HepG2 (cell line): ENCODE measurements at regions not wholly inside any gene's neighbourhood (a gene's known extent, or its start where the extent isn't known, plus 50 kb on each side); places are given as distances from the start of the nearest gene placed in this dataset.

ENCODE experiments used
- ATAC-seq: fragments of 200-7000 bp; cut with Tn5 transposase; 3 replicates; pipeline ENCODE4 v1.9.1; 2020; ENCODE audit warnings: mild to moderate bottlenecking, moderate library complexity
- BruUV-seq: library from RNA; stranded (reverse); fragments of 400-500 nt; replicated peaks from 2 replicates; lab custom pipeline; 2021; lab: Mats Ljungman, UMichigan
- CTCF ChIA-PET: fragments of 300-600 bp; formaldehyde crosslinking; extraction: SDS; loops from one replicate; lab custom pipeline; 2021; ENCODE audit warnings: low total read pairs, inconsistent platforms, low intra/inter-chr PET ratio; lab: Yijun Ruan, JAX
- POLR2A ChIA-PET: fragments of 350-600 bp; sonication (Branson Sonifier 250); formaldehyde crosslinking; loops from one replicate; lab custom pipeline; 2020; ENCODE audit warnings: antibody characterized with exemption, inconsistent platforms; lab: Yijun Ruan, JAX
- DNase-seq: peaks from one replicate; pipeline ENCODE4 v3.0.0-alpha.2; 2015; ENCODE audit warnings: low spot score
- FAIRE-seq: peaks from 3 replicates; lab custom pipeline; 2011; peaks lifted over from hg19 to GRCh38; lab: Jason Lieb, UNC
- H2AFZ ChIP-seq: one replicate; pipeline ENCODE4 v1.6.1; 2011; ENCODE audit warnings: low read length, inconsistent platforms
- H3K27ac ChIP-seq: fragments of 300-600 bp; 3 replicates; pipeline ENCODE4 v1.8.0; 2011; ENCODE audit warnings: mixed run types, mild to moderate bottlenecking, mixed read lengths, low read length, inconsistent platforms; ENCODE audit not compliant: insufficient read depth; ENCODE audit errors: extremely low read length
- H3K27me3 ChIP-seq, 2 experiments: fragments of 200-600 bp in 1 of 2; 2 replicates in 1 of 2; 3 replicates in 1 of 2; pipeline versions ENCODE4 v1.6.0 to v1.8.0; 2011; ENCODE audit warnings: low read length in 2 of 2, mild to moderate bottlenecking in 2 of 2, moderate library complexity in 2 of 2, inconsistent platforms in 1 of 2; ENCODE audit not compliant: insufficient read depth in 2 of 2, control insufficient read depth in 1 of 2
- H3K36me3 ChIP-seq, 2 experiments: fragments of 200-600 bp in 1 of 2; replicated peaks in 1 of 2; 2 replicates in 1 of 2; 3 replicates in 1 of 2; pipeline versions ENCODE4 v1.5.1 to v1.8.0; 2011; ENCODE audit warnings: low read length in 2 of 2, inconsistent platforms in 1 of 2; ENCODE audit not compliant: insufficient read depth in 2 of 2, control insufficient read depth in 1 of 2
- H3K4me1 ChIP-seq: 2 replicates; pipeline ENCODE4 v1.5.1; 2012; ENCODE audit warnings: low read length, inconsistent platforms; ENCODE audit not compliant: insufficient read depth
- H3K4me2 ChIP-seq: 2 replicates; pipeline ENCODE4 v1.6.0; 2011; ENCODE audit warnings: low read depth, low read length, inconsistent platforms
- H3K4me3 ChIP-seq, 3 experiments: fragments of 200-600 bp in 1 of 3; sonication (generic), shearing (Covaris generic) in 1 of 3; replicated peaks in 1 of 3; 2 replicates each; pipeline ENCODE4 v1.5.1; 2011 to 2016; ENCODE audit warnings: low read length in 3 of 3, inconsistent platforms in 2 of 3, low read depth in 2 of 3, mild to moderate bottlenecking in 2 of 3, control low read depth in 1 of 3, mixed read lengths in 1 of 3; ENCODE audit not compliant: insufficient read depth in 1 of 3
- H3K79me2 ChIP-seq: one replicate; pipeline ENCODE4 v1.6.1; 2011; ENCODE audit warnings: low read length, inconsistent platforms; ENCODE audit not compliant: insufficient read depth
- H3K9ac ChIP-seq: 2 replicates; pipeline ENCODE4 v1.6.0; 2011; ENCODE audit warnings: mild to moderate bottlenecking, low read depth, low read length, inconsistent platforms; ENCODE audit not compliant: insufficient read depth
- H3K9me3 ChIP-seq: 2 replicates; pipeline ENCODE4 v1.5.1; 2012; ENCODE audit warnings: mild to moderate bottlenecking, low read length
- H4K20me1 ChIP-seq: 2 replicates; pipeline ENCODE4 v1.6.0; 2011; ENCODE audit warnings: inconsistent platforms, mild to moderate bottlenecking, low read length, moderate library complexity; ENCODE audit not compliant: insufficient read depth
- MAFK ChIP-seq, 2 experiments: IDR thresholded peaks in 1 of 2; conservative IDR thresholded peaks in 1 of 2; 2 replicates each; pipeline ENCODE4 v1.6.1; 2011; ENCODE audit warnings: improper control_type of control experiment in 2 of 2, low read length in 2 of 2
- ZNF841 ChIP-seq: sonication (generic); formaldehyde crosslinking; IDR thresholded peaks from 2 replicates; pipeline ENCODE4 v1.8.1; 2023; ENCODE audit warnings: missing genetic modification reagents, borderline replicate concordance
- WGBS: methylation state at CpG from one replicate; pipeline ENCODE4 v1.1.6; 2017; ENCODE audit warnings: low lambda C conversion rate; 5-methylcytosine and 5-hydroxymethylcytosine counted together
- in situ Hi-C: cut with HindIII; loops from 2 replicates; pipeline ENCODE4 v1.10.0; 2017; ENCODE audit warnings: low pct_unique_long_range_greater_than_20kb; ENCODE audit not compliant: extremely low pct_ligation_motif_present
- intact Hi-C: fragments of 100-400 bp; cut with micrococcal nuclease; formaldehyde crosslinking; loops from one replicate; pipeline ENCODE4 v1.10.0; 2022; ENCODE audit not compliant: unreplicated experiment
- TF ChIP-seq, protein P1 (sequence below): sonication (generic); formaldehyde crosslinking; IDR thresholded peaks from 2 replicates; pipeline ENCODE4 v1.5.1; 2020; ENCODE audit warnings: mild to moderate bottlenecking, missing genetic modification reagents, moderate library complexity

DNA sequence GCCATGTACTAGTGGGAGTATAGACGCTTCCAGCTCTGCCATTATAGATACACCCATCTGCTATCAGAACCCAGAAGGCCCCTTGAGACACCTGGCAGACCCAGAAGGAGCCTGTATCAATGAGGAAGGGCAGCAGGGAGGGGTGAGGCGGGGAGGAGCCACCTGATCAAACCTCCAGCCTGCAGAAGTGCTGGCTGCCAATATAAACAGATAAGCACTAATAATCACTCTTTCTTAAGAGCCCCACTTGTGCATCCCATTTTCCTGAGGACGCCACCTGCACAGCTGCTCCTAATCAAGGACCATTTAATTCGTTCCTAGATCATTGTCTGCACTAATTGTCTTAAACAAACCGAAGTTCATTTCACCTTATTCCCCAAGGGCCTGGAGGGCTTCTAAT is 75.0 kb upstream of the NEK6 start (continued):
- TF ChIP-seq, protein P1, sequence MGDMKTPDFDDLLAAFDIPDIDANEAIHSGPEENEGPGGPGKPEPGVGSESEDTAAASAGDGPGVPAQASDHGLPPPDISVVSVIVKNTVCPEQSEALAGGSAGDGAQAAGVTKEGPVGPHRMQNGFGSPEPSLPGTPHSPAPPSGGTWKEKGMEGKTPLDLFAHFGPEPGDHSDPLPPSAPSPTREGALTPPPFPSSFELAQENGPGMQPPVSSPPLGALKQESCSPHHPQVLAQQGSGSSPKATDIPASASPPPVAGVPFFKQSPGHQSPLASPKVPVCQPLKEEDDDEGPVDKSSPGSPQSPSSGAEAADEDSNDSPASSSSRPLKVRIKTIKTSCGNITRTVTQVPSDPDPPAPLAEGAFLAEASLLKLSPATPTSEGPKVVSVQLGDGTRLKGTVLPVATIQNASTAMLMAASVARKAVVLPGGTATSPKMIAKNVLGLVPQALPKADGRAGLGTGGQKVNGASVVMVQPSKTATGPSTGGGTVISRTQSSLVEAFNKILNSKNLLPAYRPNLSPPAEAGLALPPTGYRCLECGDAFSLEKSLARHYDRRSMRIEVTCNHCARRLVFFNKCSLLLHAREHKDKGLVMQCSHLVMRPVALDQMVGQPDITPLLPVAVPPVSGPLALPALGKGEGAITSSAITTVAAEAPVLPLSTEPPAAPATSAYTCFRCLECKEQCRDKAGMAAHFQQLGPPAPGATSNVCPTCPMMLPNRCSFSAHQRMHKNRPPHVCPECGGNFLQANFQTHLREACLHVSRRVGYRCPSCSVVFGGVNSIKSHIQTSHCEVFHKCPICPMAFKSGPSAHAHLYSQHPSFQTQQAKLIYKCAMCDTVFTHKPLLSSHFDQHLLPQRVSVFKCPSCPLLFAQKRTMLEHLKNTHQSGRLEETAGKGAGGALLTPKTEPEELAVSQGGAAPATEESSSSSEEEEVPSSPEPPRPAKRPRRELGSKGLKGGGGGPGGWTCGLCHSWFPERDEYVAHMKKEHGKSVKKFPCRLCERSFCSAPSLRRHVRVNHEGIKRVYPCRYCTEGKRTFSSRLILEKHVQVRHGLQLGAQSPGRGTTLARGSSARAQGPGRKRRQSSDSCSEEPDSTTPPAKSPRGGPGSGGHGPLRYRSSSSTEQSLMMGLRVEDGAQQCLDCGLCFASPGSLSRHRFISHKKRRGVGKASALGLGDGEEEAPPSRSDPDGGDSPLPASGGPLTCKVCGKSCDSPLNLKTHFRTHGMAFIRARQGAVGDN (CRISPR knock-in tag), result no peak

DNA sequence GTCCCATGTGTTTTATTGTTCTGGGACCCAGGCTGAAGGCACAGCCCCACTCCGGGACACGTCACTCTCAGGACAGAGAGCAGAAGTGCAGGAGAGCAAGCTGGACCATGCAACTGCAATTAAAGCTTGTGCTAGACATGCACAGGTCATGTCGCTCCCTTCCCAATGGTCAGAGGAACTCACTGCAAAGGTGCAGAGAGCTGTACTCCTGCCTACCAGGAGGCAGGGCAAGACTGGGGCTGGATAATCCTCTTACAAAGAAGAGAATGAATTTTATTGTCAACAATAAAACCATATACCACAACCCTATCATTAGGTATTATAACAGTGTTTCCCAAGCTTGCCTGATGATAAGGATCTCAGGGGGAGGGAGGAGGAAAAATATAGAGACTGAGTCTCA is 74.0 kb upstream of the NEK6 start:
- ATAC-seq (no peak), DNase-seq (no peak), FAIRE-seq (no peak)
- Histone ChIP-seq H3K36me3 (no peaks in the 10 kb centered on the region), H3K9ac (no peak overlapping the region), H4K20me1 (no peaks in the 10 kb centered on the region), H3K4me1 (no peaks in the 10 kb centered on the region), H3K27ac (no peak overlapping the region), H3K4me2 (no peak overlapping the region), H3K9me3 (no peaks in the 10 kb centered on the region), H3K27me3 (peaks cover 2 to 52% of the 10 kb centered on the region in 2 experiments; a peak in 4 of 5 replicates), H3K79me2 (no peaks in the 10 kb centered on the region), H3K4me3 (no peak overlapping the region), H2AFZ (no peak overlapping the region)
- WGBS, result 38% methylated on average over 2 of the region's 3 CpGs
- no TSS peak for BruUV-seq
- intact Hi-C loops, result no loop called here
- in situ Hi-C loops, result no loop called here
- POLR2A ChIA-PET, result no interaction called here
- CTCF ChIA-PET, result no interaction called here
- TF ChIP-seq ZNF841 (CRISPR knock-in tag), result no peak
- no peak for TF ChIP-seq MAFK (conservative IDR thresholded peaks at IDR 0.05 in 1 of 2, IDR thresholded peaks at IDR 0.05 in 1 of 2; ENCODE audit: low read length in 2 of 2)
